DLD1 (cell line): ENCODE measurements at regions not wholly inside any gene's neighbourhood (a gene's known extent, or its start where the extent isn't known, plus 50 kb on each side); places are given as distances from the start of the nearest gene placed in this dataset.

Source experiments
- in situ Hi-C: cut with HindIII; loops from 2 replicates; pipeline ENCODE4 v1.10.0; 2017; ENCODE audit warnings: low sequenced_read_pairs

GRCh38 chr6:29999416-29999815 lies 57.1 kb downstream of the HLA-A start:
- in situ Hi-C loops, result no loop called here

- in situ Hi-C loops, result loop anchor here (25.0 kb wide), 1 partner anchor 138 kb away; no protein-coding TSS in a partner anchor
Observed at GRCh38 chr6:30000156-30000791, 57.9 kb downstream of the HLA-A start.

GRCh38 chr6:30002871-30003270 lies 58.2 kb upstream of the POLR1H start:
- in situ Hi-C loops, result loop anchor here (25.0 kb wide), 1 partner anchor 141 kb away; no protein-coding TSS in a partner anchor

- in situ Hi-C loops, result loop anchor here (25.0 kb wide), 1 partner anchor 143 kb away; no protein-coding TSS in a partner anchor
Observed at GRCh38 chr6:30005482-30005881, 55.6 kb upstream of the POLR1H start.

- in situ Hi-C loops, result loop anchor here (25.0 kb wide), 1 partner anchor 144 kb away; no protein-coding TSS in a partner anchor
Observed at GRCh38 chr6:30006170-30007131, 54.6 kb upstream of the POLR1H start.

- in situ Hi-C loops, result loop anchor here (25.0 kb wide), 1 partner anchor 145 kb away; no protein-coding TSS in a partner anchor
Observed at GRCh38 chr6:30007132-30007764, 53.8 kb upstream of the POLR1H start.

GRCh38 chr6:30009113-30009512 lies 52.0 kb upstream of the POLR1H start:
- in situ Hi-C loops, result loop anchor here (25.0 kb wide), 1 partner anchor 147 kb away; no protein-coding TSS in a partner anchor
